ENCODE measurements at regions not wholly inside any gene's neighbourhood (a gene's known extent, or its start where the extent isn't known, plus 50 kb on each side); places are given as distances from the start of the nearest gene placed in this dataset.

DNA sequence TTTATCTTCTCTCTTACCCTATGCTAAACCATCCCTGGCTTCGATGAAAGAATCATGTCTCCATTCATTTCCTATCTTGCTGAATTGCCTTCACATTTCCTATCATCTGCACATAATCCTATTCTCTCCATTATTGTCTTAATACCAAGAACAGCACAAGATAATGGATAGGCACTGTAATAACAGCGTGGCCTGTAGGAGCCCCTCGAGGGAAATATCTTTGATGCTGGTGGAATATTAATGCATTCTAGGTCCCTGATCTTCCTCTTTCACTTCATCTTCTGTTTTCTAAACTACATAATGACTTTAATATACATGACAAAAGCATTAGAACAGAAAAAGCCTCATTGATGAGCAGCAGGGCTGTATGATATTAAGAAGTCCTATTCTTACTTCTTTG lies 720.6 kb downstream of the RWDD3 start:
- Histone ChIP-seq H3K36me3 (ENCODE audit: control insufficient read depth, insufficient read depth, low read length) (no peaks in the 10 kb centered on the region), H3K4me3 (ENCODE audit: low read depth, low read length) (no peak overlapping the region), H3K27me3 (ENCODE audit: control insufficient read depth, insufficient read depth, low read length) (no peaks in the 10 kb centered on the region)
- TF ChIP-seq, protein P1, sequence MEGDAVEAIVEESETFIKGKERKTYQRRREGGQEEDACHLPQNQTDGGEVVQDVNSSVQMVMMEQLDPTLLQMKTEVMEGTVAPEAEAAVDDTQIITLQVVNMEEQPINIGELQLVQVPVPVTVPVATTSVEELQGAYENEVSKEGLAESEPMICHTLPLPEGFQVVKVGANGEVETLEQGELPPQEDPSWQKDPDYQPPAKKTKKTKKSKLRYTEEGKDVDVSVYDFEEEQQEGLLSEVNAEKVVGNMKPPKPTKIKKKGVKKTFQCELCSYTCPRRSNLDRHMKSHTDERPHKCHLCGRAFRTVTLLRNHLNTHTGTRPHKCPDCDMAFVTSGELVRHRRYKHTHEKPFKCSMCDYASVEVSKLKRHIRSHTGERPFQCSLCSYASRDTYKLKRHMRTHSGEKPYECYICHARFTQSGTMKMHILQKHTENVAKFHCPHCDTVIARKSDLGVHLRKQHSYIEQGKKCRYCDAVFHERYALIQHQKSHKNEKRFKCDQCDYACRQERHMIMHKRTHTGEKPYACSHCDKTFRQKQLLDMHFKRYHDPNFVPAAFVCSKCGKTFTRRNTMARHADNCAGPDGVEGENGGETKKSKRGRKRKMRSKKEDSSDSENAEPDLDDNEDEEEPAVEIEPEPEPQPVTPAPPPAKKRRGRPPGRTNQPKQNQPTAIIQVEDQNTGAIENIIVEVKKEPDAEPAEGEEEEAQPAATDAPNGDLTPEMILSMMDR (IDR thresholded peaks at IDR 0.05; ENCODE audit: insufficient read depth, low read length, poor library complexity, severe bottlenecking) = no peak
- no peak for DNase-seq (ENCODE audit: low read depth)

DNA sequence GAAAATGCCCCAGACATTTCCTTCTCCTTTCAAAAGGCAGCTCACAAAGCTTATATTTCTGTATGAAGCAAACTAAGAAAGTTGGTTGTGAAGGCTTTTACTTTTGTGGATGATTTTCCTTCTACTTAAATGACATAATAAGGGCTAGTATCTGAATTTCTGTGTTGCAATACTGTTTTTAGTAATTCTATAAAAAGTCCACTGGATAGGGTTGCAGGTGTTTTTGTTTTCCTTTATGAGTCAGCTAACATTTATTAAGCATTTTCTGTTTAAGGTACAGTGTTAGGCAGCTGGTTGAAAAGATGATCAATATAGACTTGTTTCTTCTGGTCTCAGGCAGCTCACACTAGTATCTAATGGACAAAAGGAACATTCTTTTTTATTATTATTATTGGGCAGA lies 722.2 kb downstream of the RWDD3 start:
- Histone ChIP-seq H3K36me3 (ENCODE audit: control insufficient read depth, insufficient read depth, low read length) (no peaks in the 10 kb centered on the region), H3K27me3 (ENCODE audit: control insufficient read depth, insufficient read depth, low read length) (no peaks in the 10 kb centered on the region), H3K4me3 (ENCODE audit: low read depth, low read length) (no peak overlapping the region)
- TF ChIP-seq, protein P1 (IDR thresholded peaks at IDR 0.05; ENCODE audit: insufficient read depth, low read length, poor library complexity, severe bottlenecking) = no peak
- no peak for DNase-seq (ENCODE audit: low read depth)

DNA sequence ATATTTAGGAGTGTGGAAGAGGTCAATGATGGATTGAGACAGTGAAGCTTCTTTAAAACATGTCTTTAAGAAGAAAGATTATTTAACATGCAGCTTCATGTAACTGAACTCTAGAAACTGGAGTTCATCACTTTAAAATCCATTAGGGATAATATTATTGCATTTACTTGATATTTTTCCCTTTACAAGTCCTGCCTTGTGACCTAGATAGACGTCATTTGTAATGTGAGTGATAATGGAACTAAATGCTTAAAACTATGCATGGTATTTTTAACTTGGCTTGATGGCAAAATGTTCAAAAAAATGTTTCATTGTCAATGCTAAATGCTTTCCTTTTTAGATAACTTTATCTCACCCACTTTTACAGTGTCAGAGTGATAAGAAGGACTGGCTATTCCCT lies 723.7 kb downstream of the RWDD3 start:
- no peak for DNase-seq (ENCODE audit: low read depth)

DNA sequence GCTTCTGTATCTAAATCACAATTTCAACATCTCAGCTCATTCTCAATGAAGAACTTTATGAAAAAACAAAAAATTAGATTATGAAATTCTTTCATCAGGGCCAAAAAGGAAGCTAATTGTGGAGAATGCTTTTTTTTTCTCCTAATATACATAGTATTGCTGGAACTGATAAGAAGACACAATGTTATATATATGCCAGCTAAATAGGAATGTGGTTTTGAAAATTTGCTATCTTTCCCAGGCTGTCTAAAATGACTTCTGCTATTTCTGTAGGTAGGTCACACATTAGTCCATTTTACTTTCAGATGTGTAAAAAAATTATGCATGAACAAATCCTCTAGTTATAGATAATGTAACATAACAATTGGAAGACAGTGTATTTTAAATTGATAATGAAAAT lies 732.9 kb downstream of the RWDD3 start:
- H3K36me3 ChIP-seq (ENCODE audit: control insufficient read depth, insufficient read depth, low read length) = no peaks in the 10 kb centered on the region
- no peaks in the 10 kb centered on the region for H3K27me3 ChIP-seq (ENCODE audit: control insufficient read depth, insufficient read depth, low read length)
- H3K4me3 ChIP-seq (ENCODE audit: low read depth, low read length) = no peak overlapping the region
- no peak for DNase-seq (ENCODE audit: low read depth)
- TF ChIP-seq, protein P1 (IDR thresholded peaks at IDR 0.05; ENCODE audit: insufficient read depth, low read length, poor library complexity, severe bottlenecking) = no peak

More for the DNA sequence above, 723.7 kb downstream of the RWDD3 start:
- TF ChIP-seq, protein P1 (IDR thresholded peaks at IDR 0.05; ENCODE audit: insufficient read depth, low read length, poor library complexity, severe bottlenecking) = no peak
- Histone ChIP-seq H3K4me3 (ENCODE audit: low read depth, low read length) (no peak overlapping the region), H3K27me3 (ENCODE audit: control insufficient read depth, insufficient read depth, low read length) (no peaks in the 10 kb centered on the region), H3K36me3 (ENCODE audit: control insufficient read depth, insufficient read depth, low read length) (no peaks in the 10 kb centered on the region)

DNA sequence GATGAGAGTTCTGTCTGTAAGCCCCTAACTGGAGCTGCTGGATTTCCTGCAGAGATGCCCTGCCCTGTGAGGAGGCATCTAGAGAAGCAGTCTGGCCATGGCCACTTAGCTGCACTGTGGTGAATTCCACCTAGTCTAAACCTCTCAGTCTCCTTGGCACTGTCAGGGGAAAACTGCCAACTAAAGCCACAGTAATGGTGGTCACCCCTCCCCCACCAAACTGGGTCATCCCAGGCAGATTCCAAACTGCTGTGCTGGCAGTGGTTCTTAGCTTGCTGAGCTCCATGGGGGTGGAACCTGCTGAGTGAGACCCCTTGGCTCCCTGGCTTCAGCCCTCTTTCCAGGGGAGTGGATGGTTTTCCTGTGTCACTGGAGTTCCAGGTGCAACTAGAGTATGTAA lies 740.6 kb downstream of the RWDD3 start:
- H3K36me3 ChIP-seq (ENCODE audit: control insufficient read depth, insufficient read depth, low read length) = no peaks in the 10 kb centered on the region
- DNase-seq (ENCODE audit: low read depth) = peak; percentile 52
- H3K4me3 ChIP-seq (ENCODE audit: low read depth, low read length) = no peak overlapping the region
- no peaks in the 10 kb centered on the region for H3K27me3 ChIP-seq (ENCODE audit: control insufficient read depth, insufficient read depth, low read length)
- TF ChIP-seq, protein P1 (IDR thresholded peaks at IDR 0.05; ENCODE audit: insufficient read depth, low read length, poor library complexity, severe bottlenecking) = no peak

DNA sequence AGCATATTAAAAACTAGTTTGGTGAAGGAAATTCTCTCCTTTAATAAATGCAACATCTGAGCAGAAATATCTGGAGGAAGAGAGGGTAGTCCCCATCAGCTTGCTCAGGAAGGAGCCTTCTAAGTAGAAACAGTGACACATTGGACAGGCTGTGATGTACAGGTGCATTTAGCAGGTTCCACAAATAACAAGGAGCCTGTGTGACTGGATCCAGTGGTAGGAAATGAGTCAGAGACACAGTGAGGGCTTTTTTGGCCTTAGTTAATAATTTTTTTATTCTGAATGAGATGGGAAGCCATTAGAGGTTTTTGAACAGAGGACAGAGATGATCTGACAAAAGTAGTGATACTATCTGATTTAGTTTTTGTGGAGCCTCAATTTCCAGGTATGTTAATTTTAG lies 738.9 kb upstream of the PTBP2 start:
- no peaks in the 10 kb centered on the region for H3K27me3 ChIP-seq (ENCODE audit: control insufficient read depth, insufficient read depth, low read length)
- no peaks in the 10 kb centered on the region for H3K36me3 ChIP-seq (ENCODE audit: control insufficient read depth, insufficient read depth, low read length)
- DNase-seq (ENCODE audit: low read depth) = peak; percentile 29
- TF ChIP-seq, protein P1 (IDR thresholded peaks at IDR 0.05; ENCODE audit: insufficient read depth, low read length, poor library complexity, severe bottlenecking) = no peak
- H3K4me3 ChIP-seq (ENCODE audit: low read depth, low read length) = no peak overlapping the region
